Stimulated activated CD8-positive, alpha-beta memory T cell treated with anti-CD3 and anti-CD28 coated beads, Interleukin-4, amount 100 ng/mL, for 24 hours (primary cell): ENCODE measurements at regions not wholly inside any gene's neighbourhood (a gene's known extent, or its start where the extent isn't known, plus 50 kb on each side); places are given as distances from the start of the nearest gene placed in this dataset.
"Not testable (repeated sequence)": the region's sequence is repeated elsewhere in the genome, so short reads cannot be mapped to it uniquely, and the experiment has no call there.

Experiments used
- DNase-seq: peaks from one replicate; pipeline ENCODE4 v3.0.0-alpha.2; 2020; ENCODE audit warnings: low read depth

DNA sequence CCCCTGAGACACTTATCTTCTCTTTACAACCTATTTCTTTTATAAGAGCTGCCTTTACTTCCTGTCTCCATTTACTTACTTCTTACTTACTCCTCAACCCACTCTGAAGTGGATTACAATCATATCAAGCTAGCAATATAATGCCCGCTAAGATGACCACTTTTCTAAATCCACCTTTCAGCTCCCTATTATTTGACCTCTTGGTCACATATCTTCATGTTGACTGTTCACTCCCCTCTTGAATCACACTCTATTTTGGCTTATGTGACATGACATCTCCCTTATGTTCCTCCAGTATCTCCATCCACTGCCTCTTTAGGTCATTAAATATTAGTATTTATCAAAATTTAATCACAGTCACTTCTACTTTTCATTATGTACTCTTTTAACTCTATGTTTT lies 255.3 kb upstream of the TRPC7 start:
- no peak for DNase-seq

DNA sequence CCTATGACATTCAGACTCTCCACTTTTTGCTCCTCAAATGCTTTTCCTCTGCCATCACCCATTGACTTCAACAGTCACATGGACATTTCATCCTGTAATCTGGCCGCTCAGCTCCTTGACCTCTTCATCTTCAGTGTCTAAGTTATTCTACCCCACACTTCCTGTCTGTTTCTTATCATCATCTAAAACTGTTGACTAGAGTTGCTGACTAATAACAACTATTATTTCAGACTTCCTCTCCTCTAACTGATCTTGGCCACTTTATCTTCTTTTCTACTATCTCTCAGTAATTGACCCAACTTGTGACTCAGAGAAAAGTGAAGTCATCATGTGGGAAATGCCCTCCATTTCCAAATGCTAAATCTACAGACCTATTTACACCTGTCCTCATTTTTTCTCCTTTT lies 254.7 kb upstream of the TRPC7 start:
- no peak for DNase-seq

DNA sequence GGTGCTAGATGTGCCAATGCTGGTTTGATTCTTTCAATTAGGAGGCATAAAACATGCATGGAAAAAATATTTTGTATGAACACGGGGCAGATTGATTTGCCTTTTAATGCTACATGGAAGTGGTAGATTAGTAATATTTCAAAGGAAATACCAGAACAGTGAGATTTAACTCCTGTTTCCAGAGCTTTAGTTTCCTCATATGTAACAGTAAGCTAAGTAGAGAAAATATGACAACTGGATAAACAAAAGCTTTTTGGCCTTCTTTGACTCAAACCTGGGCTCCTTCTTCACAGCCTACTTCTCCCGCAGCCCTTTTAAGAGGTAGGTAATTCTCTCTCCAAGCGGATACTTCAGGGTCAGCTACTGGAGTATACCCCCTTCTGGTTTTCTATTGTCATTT lies 254.2 kb upstream of the TRPC7 start:
- DNase-seq: no peak

- DNase-seq: no peak
Observed at GRCh38 chr5:136615251-136616119, 250.1 kb upstream of the TRPC7 start.

DNA sequence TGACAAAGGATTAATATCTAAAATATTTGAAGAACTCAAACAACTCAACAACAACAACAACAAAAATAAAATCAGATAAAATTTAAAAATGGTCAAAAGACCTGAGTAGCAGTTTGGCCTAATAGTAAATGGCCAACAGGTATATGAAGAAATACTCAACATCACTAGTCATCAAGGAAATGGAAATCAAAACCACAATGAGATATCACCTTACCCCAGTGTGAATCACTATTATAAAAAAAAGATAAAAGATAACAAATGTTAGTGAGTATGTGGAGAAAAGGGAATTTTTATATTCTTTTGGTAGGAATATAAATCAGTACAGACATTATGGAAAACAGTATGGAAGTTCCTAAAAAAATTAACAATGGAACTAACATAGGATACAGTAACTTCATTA lies 247.9 kb upstream of the TRPC7 start:
- no peak for DNase-seq

- DNase-seq: no peak
Observed at GRCh38 chr5:136605638-136606037, 240.3 kb upstream of the TRPC7 start.

DNA sequence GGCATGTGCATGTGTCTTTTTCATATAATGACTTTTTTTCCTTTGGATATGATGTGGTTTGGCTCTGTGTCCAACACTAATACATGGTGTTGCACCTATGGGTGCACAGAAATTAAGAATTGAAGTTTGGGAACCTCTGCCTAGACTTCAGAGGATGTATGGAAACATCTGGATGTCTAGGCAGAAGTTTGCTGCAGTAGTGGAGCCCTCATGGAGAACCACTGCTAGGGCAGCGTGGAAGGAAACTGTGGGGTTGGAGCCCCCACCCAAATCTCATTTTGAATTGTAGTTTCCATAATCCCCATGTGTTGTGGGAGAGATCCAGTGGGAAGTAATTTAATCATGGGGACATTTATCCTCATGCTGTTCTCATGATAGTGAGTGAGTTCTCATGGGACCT lies 235.0 kb upstream of the TRPC7 start:
- no peak for DNase-seq

GRCh38 chr5:136598802-136599404 lies 233.6 kb upstream of the TRPC7 start:
- DNase-seq: no peak

DNA sequence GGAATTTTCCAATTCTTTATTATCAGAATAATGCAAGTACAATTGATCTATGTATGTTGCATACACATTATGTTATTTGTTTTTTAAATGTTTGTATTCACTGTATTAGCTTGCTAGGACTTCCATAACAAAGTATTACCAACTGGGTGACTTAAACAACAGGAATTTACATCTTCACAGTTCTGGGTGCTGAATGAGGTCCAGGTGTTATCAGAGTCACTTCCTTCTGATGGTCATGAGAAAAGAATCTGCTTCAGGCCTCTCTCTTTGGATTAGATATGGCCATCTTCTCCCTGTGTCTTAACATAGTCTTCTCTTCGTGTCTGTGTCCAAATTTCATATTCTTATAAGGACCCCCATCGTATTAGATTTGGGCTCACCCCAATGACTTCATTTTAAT lies 229.1 kb upstream of the TRPC7 start:
- DNase-seq: no peak

DNA sequence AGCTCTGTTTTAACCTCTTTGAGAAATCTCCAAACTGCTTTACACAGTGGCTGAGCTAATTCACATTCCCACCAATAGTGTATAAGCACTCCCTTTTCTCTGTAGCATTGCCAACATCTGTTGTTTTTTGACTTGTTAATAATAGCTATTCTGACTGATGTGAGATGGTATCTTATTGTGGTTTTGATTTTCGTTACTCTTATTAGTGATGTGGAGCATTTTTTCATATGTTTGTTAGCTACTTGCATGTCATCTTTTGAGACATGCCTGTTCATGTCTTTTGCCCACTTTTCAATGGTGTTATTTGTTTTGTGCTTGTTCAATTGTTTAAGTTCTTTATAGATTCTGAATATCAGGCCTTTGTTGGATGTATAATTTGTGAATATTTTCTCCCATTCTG lies 225.2 kb upstream of the TRPC7 start:
- DNase-seq: no peak

GRCh38 chr5:136586196-136586595 lies 220.9 kb upstream of the TRPC7 start:
- DNase-seq: no peak

DNA sequence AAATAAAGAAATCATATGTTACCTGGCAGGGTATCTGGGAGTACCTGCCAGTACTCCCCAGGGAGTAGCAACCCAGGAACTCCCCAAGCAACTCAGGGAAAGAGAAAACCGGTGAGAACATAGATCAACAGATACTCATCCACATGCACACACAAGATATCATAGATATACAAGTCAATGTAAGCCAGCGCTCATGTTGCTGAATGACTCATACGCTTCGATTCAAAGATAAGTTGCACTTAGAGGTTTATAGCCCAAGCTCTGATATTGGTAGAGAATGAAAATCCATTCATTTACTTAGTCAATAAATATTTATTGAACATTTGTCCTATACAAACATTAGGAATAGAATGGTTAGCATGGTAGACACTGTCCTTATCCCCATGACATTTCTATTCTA lies 219.1 kb upstream of the TRPC7 start:
- no peak for DNase-seq

DNA sequence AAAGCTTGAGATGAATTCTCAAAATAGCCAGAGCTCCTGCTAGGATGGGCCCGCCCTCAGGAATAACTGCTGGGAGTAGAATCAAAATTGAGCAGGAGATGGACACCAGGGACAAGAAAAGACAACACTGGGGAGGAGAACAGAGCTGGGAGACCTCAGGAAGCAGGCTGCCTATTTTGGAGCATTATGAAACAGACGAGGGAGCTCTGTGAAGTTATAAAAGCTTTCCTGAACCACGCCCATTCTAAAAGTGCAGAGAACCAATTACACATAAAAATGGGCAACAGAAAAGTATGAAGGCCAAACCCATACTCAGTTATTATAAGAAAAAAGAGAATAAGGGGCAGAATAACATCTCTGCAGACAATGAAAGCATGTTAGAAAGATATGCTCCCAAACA lies 213.9 kb upstream of the TRPC7 start:
- DNase-seq: no peak

- not testable (repeated sequence) for DNase-seq
Observed at GRCh38 chr5:136569875-136570274, 204.5 kb upstream of the TRPC7 start.

GRCh38 chr5:136565457-136565856 lies 200.1 kb upstream of the TRPC7 start:
- not testable (repeated sequence) for DNase-seq

GRCh38 chr5:136565050-136565449 lies 199.7 kb upstream of the TRPC7 start:
- not testable (repeated sequence) for DNase-seq

GRCh38 chr5:136564431-136564830 lies 199.1 kb upstream of the TRPC7 start:
- DNase-seq: not testable (repeated sequence)

DNA sequence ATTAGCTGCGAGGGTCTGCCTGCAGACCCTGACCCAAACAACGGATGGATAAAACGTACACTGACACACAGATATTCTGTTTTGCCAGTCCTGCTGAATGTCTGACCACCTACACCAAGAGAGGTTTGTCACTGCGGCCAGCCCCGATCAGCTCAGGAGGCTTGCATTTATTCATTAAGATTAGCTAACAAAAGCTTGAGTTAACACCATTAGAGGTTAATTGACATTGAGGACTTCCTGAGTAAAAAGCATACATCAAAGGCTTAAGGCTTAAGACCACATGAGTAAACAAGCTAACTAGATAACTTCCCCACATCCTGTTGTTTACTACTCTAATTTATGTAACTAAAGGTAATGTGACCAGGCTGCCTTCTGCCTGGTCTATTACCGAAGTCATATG lies 198.1 kb upstream of the TRPC7 start:
- DNase-seq: no peak

- no peak for DNase-seq
Observed at GRCh38 chr5:136560126-136560525, 194.8 kb upstream of the TRPC7 start.

DNA sequence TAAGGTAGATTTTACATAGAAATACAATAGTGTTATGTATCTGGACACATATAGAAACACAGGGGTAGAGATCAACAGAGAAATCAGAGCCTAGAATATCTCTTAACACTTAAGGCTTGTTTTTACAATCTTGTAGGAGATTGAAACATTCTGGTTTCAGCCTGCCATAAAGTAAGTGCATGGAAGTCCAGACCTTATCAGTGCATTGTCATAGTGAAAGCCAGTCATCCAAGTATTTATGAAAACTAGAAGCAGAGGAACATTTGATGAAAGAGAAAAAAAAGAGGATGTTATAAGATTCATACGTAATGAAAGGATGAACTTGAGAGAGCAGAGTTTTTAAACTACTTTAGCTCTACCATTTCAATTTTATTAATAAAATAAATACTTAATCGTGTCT lies 194.3 kb upstream of the TRPC7 start:
- DNase-seq: no peak

DNA sequence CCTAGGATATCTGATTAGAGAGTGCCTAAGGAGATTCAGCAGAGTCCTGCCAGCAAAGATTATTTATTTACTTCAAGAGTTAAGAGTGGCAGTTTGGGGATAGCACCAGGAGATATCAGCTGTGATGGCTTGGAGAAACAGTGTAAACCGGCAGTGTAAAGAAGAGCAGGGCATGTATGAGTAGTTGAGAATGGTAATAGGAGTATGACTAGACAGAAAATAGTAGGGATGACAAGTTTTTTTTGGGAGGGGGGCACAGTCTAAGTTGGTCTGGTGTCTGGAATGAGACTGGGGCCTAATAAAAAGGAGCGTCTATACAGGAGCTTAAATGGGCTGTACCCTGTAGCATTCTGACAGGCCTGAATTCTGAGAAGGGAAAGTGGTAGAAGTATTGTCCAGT lies 181.8 kb upstream of the TRPC7 start:
- DNase-seq: not testable (repeated sequence)

GRCh38 chr5:136546441-136546840 lies 181.1 kb upstream of the TRPC7 start:
- not testable (repeated sequence) for DNase-seq

- DNase-seq: not testable (repeated sequence)
Observed at GRCh38 chr5:136545031-136545430, 179.7 kb upstream of the TRPC7 start.

- no peak for DNase-seq
Observed at GRCh38 chr5:136538534-136538933, 173.2 kb upstream of the TRPC7 start.
